Ovary (tissue), 3 donors: ENCODE measurements at regions not wholly inside any gene's neighbourhood (a gene's known extent, or its start where the extent isn't known, plus 50 kb on each side); places are given as distances from the start of the nearest gene placed in this dataset.
"Not testable (repeated sequence)": the region's sequence is repeated elsewhere in the genome, so short reads cannot be mapped to it uniquely, and the experiment has no call there.

Experiments
- EP300 ChIP-seq: sonication (generic); formaldehyde crosslinking; IDR thresholded peaks from one replicate; pipeline ENCODE4 v1.6.1; 2017; ENCODE audit warnings: antibody characterized with exemption
- POLR2A ChIP-seq: fragments of 450-650 bp; IDR thresholded peaks from one replicate; pipeline ENCODE4 v1.6.1; 2017; ENCODE audit warnings: antibody characterized with exemption, mild to moderate bottlenecking, moderate library complexity
- TF ChIP-seq, protein P1 (sequence below), 3 donors: fragments of 450-650 bp in 2 of 3; fragments of 200-600 bp in 1 of 3; IDR thresholded peaks; one replicate each; pipeline versions ENCODE4 v1.5.1 to v1.8.0; 2016 to 2022; ENCODE audit warnings: antibody characterized with exemption in 3 of 3, mild to moderate bottlenecking in 1 of 3
- donor health status: DM: no; HTN: no; CAD: no.

DNA sequence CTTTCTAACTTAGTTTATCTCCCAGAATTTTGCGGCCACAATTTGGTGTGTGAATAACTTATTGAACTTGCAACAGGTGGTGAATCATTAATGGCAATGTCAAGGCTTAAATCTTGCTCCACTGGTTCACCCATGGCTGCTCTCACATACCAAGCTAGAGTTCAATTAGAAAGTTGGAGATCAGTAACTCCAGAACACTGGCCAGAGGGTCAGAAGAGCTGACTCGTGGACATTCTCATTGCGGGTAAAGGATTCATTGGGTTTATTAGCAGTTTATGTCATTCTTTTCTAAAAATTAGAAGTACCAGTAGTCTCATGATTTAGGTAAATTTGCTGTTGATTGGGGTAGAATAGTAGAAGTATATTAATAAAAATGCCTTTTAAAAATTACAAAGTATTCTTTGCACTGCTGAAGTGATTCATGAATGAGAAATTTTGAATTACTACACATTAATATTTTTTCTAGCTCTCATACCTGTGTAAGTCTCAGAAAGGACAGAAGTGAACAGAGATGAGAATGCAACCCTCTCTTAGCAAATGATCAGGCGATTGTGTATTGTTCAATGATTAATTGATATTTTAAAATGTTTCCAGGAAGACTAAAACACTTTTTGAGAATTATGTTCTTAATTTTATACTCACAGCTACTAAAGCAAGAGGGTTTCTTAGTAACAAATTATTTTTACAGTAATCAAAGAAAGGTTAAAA lies 142.0 kb downstream of the SYT15 start:
- TF ChIP-seq, protein P1, sequence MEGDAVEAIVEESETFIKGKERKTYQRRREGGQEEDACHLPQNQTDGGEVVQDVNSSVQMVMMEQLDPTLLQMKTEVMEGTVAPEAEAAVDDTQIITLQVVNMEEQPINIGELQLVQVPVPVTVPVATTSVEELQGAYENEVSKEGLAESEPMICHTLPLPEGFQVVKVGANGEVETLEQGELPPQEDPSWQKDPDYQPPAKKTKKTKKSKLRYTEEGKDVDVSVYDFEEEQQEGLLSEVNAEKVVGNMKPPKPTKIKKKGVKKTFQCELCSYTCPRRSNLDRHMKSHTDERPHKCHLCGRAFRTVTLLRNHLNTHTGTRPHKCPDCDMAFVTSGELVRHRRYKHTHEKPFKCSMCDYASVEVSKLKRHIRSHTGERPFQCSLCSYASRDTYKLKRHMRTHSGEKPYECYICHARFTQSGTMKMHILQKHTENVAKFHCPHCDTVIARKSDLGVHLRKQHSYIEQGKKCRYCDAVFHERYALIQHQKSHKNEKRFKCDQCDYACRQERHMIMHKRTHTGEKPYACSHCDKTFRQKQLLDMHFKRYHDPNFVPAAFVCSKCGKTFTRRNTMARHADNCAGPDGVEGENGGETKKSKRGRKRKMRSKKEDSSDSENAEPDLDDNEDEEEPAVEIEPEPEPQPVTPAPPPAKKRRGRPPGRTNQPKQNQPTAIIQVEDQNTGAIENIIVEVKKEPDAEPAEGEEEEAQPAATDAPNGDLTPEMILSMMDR (IDR thresholded peaks at IDR 0.05): not testable (repeated sequence)
- not testable (repeated sequence) for TF ChIP-seq POLR2A, EP300
